ENCODE measurements at regions not wholly inside any gene's neighbourhood (a gene's known extent, or its start where the extent isn't known, plus 50 kb on each side); places are given as distances from the start of the nearest gene placed in this dataset.
"Not testable (repeated sequence)": the region's sequence is repeated elsewhere in the genome, so short reads cannot be mapped to it uniquely, and the experiment has no call there.

- H3K79me1 ChIP-seq (ENCODE audit: low read length), result no peaks in the 10 kb centered on the region
- H3K4me3 ChIP-seq (ENCODE audit: low read length), result no peak overlapping the region
- no peak for DNase-seq
- no peak overlapping the region for H2BK5ac ChIP-seq (ENCODE audit: low read length)
- no peaks in the 10 kb centered on the region for H3K36me3 ChIP-seq (ENCODE audit: control insufficient read depth, insufficient read depth, low read length)
- no peak overlapping the region for H2BK120ac ChIP-seq (ENCODE audit: low read depth, low read length)
- H4K8ac ChIP-seq (ENCODE audit: low read depth, low read length), result no peak overlapping the region
- H3K23ac ChIP-seq (ENCODE audit: low read length), result no peak overlapping the region
- no CpG with 5 or more reads among the region's 4 CpGs for WGBS (ENCODE audit: extremely low coverage, insufficient coverage, low lambda C conversion rate)
- no peak overlapping the region for H3K56ac ChIP-seq (ENCODE audit: low read length)
- H3K9ac ChIP-seq (ENCODE audit: low read length), result no peak overlapping the region
- H2AK5ac ChIP-seq (ENCODE audit: low read length), result no peak overlapping the region
- no peaks in the 10 kb centered on the region for H3K79me2 ChIP-seq (ENCODE audit: control insufficient read depth, insufficient read depth, low read length)
- H3K18ac ChIP-seq (ENCODE audit: low read length), result no peak overlapping the region
- no peaks in the 10 kb centered on the region for H3K27me3 ChIP-seq (ENCODE audit: insufficient read depth, low read length, poor library complexity)
- H3K27ac ChIP-seq (ENCODE audit: low read depth, low read length), result no peak overlapping the region
- no peak overlapping the region for H3K4me2 ChIP-seq (ENCODE audit: low read length)
- H3K4me1 ChIP-seq (ENCODE audit: control insufficient read depth, low read depth, low read length), result no peaks in the 10 kb centered on the region
- H3K4ac ChIP-seq (ENCODE audit: low read depth, low read length), result no peak overlapping the region
- H4K5ac ChIP-seq (ENCODE audit: low read length), result no peak overlapping the region
- no peak overlapping the region for H2BK15ac ChIP-seq (replicated peaks; ENCODE audit: low read depth)
These were observed 621.4 kb upstream of the GBE1 start for GRCh38 chr3:82382831-82383230.

- H3K4ac ChIP-seq (ENCODE audit: low read depth, low read length), result no peak overlapping the region
- H3K4me1 ChIP-seq (ENCODE audit: control insufficient read depth, low read depth, low read length), result no peaks in the 10 kb centered on the region
- DNase-seq, result no peak
- H2BK120ac ChIP-seq (ENCODE audit: low read depth, low read length), result no peak overlapping the region
- no peak overlapping the region for H3K23ac ChIP-seq (ENCODE audit: low read length)
- H3K9ac ChIP-seq (ENCODE audit: low read length), result no peak overlapping the region
- H3K18ac ChIP-seq (ENCODE audit: low read length), result no peak overlapping the region
- no peak overlapping the region for H2BK5ac ChIP-seq (ENCODE audit: low read length)
- no peak overlapping the region for H3K56ac ChIP-seq (ENCODE audit: low read length)
- H3K36me3 ChIP-seq (ENCODE audit: control insufficient read depth, insufficient read depth, low read length), result no peaks in the 10 kb centered on the region
- H3K4me3 ChIP-seq (ENCODE audit: low read length), result no peak overlapping the region
- no peak overlapping the region for H4K5ac ChIP-seq (ENCODE audit: low read length)
- no peaks in the 10 kb centered on the region for H3K27me3 ChIP-seq (ENCODE audit: insufficient read depth, low read length, poor library complexity)
- H3K79me2 ChIP-seq (ENCODE audit: control insufficient read depth, insufficient read depth, low read length), result no peaks in the 10 kb centered on the region
- H3K4me2 ChIP-seq (ENCODE audit: low read length), result no peak overlapping the region
- H2BK15ac ChIP-seq (replicated peaks; ENCODE audit: low read depth), result no peak overlapping the region
- H4K8ac ChIP-seq (ENCODE audit: low read depth, low read length), result no peak overlapping the region
- no peak overlapping the region for H3K27ac ChIP-seq (ENCODE audit: low read depth, low read length)
- no peak overlapping the region for H2AK5ac ChIP-seq (ENCODE audit: low read length)
- WGBS (ENCODE audit: extremely low coverage, insufficient coverage, low lambda C conversion rate), result no CpG with 5 or more reads among the region's 2 CpGs
- H3K79me1 ChIP-seq (ENCODE audit: low read length), result no peaks in the 10 kb centered on the region
These were observed 616.9 kb upstream of the GBE1 start for GRCh38 chr3:82378392-82378791.

- H3K36me3 ChIP-seq (ENCODE audit: control insufficient read depth, insufficient read depth, low read length), result no peaks in the 10 kb centered on the region
- DNase-seq, result peak; percentile 60
- no CpG with 5 or more reads among the region's 3 CpGs for WGBS (ENCODE audit: extremely low coverage, insufficient coverage, low lambda C conversion rate)
- H3K4me1 ChIP-seq (ENCODE audit: control insufficient read depth, low read depth, low read length), result no peaks in the 10 kb centered on the region
- no peak overlapping the region for H3K4me3 ChIP-seq (ENCODE audit: low read length)
- H4K8ac ChIP-seq (ENCODE audit: low read depth, low read length), result no peak overlapping the region
- H2BK15ac ChIP-seq (replicated peaks; ENCODE audit: low read depth), result no peak overlapping the region
- no peak overlapping the region for H3K23ac ChIP-seq (ENCODE audit: low read length)
- H2BK5ac ChIP-seq (ENCODE audit: low read length), result no peak overlapping the region
- no peak overlapping the region for H4K5ac ChIP-seq (ENCODE audit: low read length)
- no peak overlapping the region for H3K4ac ChIP-seq (ENCODE audit: low read depth, low read length)
- no peak overlapping the region for H3K4me2 ChIP-seq (ENCODE audit: low read length)
- no peak overlapping the region for H3K9ac ChIP-seq (ENCODE audit: low read length)
- no peak overlapping the region for H2BK120ac ChIP-seq (ENCODE audit: low read depth, low read length)
- H3K18ac ChIP-seq (ENCODE audit: low read length), result no peak overlapping the region
- H3K27me3 ChIP-seq (ENCODE audit: insufficient read depth, low read length, poor library complexity), result no peaks in the 10 kb centered on the region
- no peak overlapping the region for H3K56ac ChIP-seq (ENCODE audit: low read length)
- no peaks in the 10 kb centered on the region for H3K79me1 ChIP-seq (ENCODE audit: low read length)
- H3K27ac ChIP-seq (ENCODE audit: low read depth, low read length), result no peak overlapping the region
- H3K79me2 ChIP-seq (ENCODE audit: control insufficient read depth, insufficient read depth, low read length), result no peaks in the 10 kb centered on the region
- no peak overlapping the region for H2AK5ac ChIP-seq (ENCODE audit: low read length)
These were observed 615.4 kb upstream of the GBE1 start for GRCh38 chr3:82376883-82377282.

GRCh38 chr3:82373833-82374232 is 612.4 kb upstream of the GBE1 start:
- H2BK120ac ChIP-seq (ENCODE audit: low read depth, low read length); H4K5ac ChIP-seq (ENCODE audit: low read length); H3K27me3 ChIP-seq (ENCODE audit: insufficient read depth, low read length, poor library complexity); H3K56ac ChIP-seq (ENCODE audit: low read length); H3K36me3 ChIP-seq (ENCODE audit: control insufficient read depth, insufficient read depth, low read length); H3K18ac ChIP-seq (ENCODE audit: low read length); H3K4me2 ChIP-seq (ENCODE audit: low read length); H2BK15ac ChIP-seq (replicated peaks; ENCODE audit: low read depth); H3K27ac ChIP-seq (ENCODE audit: low read depth, low read length); H3K23ac ChIP-seq (ENCODE audit: low read length); H3K4me1 ChIP-seq (ENCODE audit: control insufficient read depth, low read depth, low read length); DNase-seq; H2AK5ac ChIP-seq (ENCODE audit: low read length); H3K79me1 ChIP-seq (ENCODE audit: low read length); H3K9ac ChIP-seq (ENCODE audit: low read length); H3K79me2 ChIP-seq (ENCODE audit: control insufficient read depth, insufficient read depth, low read length); H3K4me3 ChIP-seq (ENCODE audit: low read length); H3K4ac ChIP-seq (ENCODE audit: low read depth, low read length); H4K8ac ChIP-seq (ENCODE audit: low read depth, low read length); H2BK5ac ChIP-seq (ENCODE audit: low read length): not testable (repeated sequence)
- WGBS (ENCODE audit: extremely low coverage, insufficient coverage, low lambda C conversion rate), result no CpG with 5 or more reads among the region's 4 CpGs

GRCh38 chr3:82364827-82365226 is 603.4 kb upstream of the GBE1 start:
- H3K79me2 ChIP-seq (ENCODE audit: control insufficient read depth, insufficient read depth, low read length), result no peaks in the 10 kb centered on the region
- no peaks in the 10 kb centered on the region for H3K36me3 ChIP-seq (ENCODE audit: control insufficient read depth, insufficient read depth, low read length)
- no peaks in the 10 kb centered on the region for H3K4me1 ChIP-seq (ENCODE audit: control insufficient read depth, low read depth, low read length)
- H2BK5ac ChIP-seq (ENCODE audit: low read length), result no peak overlapping the region
- H4K5ac ChIP-seq (ENCODE audit: low read length), result no peak overlapping the region
- H3K27ac ChIP-seq (ENCODE audit: low read depth, low read length), result no peak overlapping the region
- no peak overlapping the region for H3K18ac ChIP-seq (ENCODE audit: low read length)
- H3K56ac ChIP-seq (ENCODE audit: low read length), result no peak overlapping the region
- H2AK5ac ChIP-seq (ENCODE audit: low read length), result no peak overlapping the region
- no peak overlapping the region for H2BK15ac ChIP-seq (replicated peaks; ENCODE audit: low read depth)
- no peak overlapping the region for H3K9ac ChIP-seq (ENCODE audit: low read length)
- no peaks in the 10 kb centered on the region for H3K79me1 ChIP-seq (ENCODE audit: low read length)
- no CpG with 5 or more reads among the region's 4 CpGs for WGBS (ENCODE audit: extremely low coverage, insufficient coverage, low lambda C conversion rate)
- H3K27me3 ChIP-seq (ENCODE audit: insufficient read depth, low read length, poor library complexity), result no peaks in the 10 kb centered on the region
- H3K4me3 ChIP-seq (ENCODE audit: low read length), result no peak overlapping the region
- no peak overlapping the region for H3K4me2 ChIP-seq (ENCODE audit: low read length)
- H4K8ac ChIP-seq (ENCODE audit: low read depth, low read length), result no peak overlapping the region
- no peak overlapping the region for H3K23ac ChIP-seq (ENCODE audit: low read length)
- H3K4ac ChIP-seq (ENCODE audit: low read depth, low read length), result no peak overlapping the region
- DNase-seq, result no peak
- H2BK120ac ChIP-seq (ENCODE audit: low read depth, low read length), result no peak overlapping the region

- Histone ChIP-seq H3K79me1 (ENCODE audit: low read length) (no peaks in the 10 kb centered on the region), H4K8ac (ENCODE audit: low read depth, low read length) (no peak overlapping the region), H4K5ac (ENCODE audit: low read length) (no peak overlapping the region), H3K9ac (ENCODE audit: low read length) (no peak overlapping the region), H2BK15ac (replicated peaks; ENCODE audit: low read depth) (no peak overlapping the region), H3K27me3 (ENCODE audit: insufficient read depth, low read length, poor library complexity) (no peaks in the 10 kb centered on the region), H3K4me3 (ENCODE audit: low read length) (no peak overlapping the region), H3K56ac (ENCODE audit: low read length) (no peak overlapping the region), H3K4me1 (ENCODE audit: control insufficient read depth, low read depth, low read length) (no peaks in the 10 kb centered on the region), H3K36me3 (ENCODE audit: control insufficient read depth, insufficient read depth, low read length) (no peaks in the 10 kb centered on the region), H3K18ac (ENCODE audit: low read length) (no peak overlapping the region), H2BK5ac (ENCODE audit: low read length) (no peak overlapping the region), H2AK5ac (ENCODE audit: low read length) (no peak overlapping the region), H3K27ac (ENCODE audit: low read depth, low read length) (no peak overlapping the region), H2BK120ac (ENCODE audit: low read depth, low read length) (no peak overlapping the region), H3K23ac (ENCODE audit: low read length) (no peak overlapping the region), H3K4ac (ENCODE audit: low read depth, low read length) (no peak overlapping the region), H3K79me2 (ENCODE audit: control insufficient read depth, insufficient read depth, low read length) (no peaks in the 10 kb centered on the region), H3K4me2 (ENCODE audit: low read length) (no peak overlapping the region)
- WGBS (ENCODE audit: extremely low coverage, insufficient coverage, low lambda C conversion rate), result no CpG with 5 or more reads among the region's 1 CpG
- no peak for DNase-seq
These were observed 601.7 kb upstream of the GBE1 start for GRCh38 chr3:82363131-82363530.
